Colonic mucosa (tissue), 4 donors: ENCODE measurements at regions not wholly inside any gene's neighbourhood (a gene's known extent, or its start where the extent isn't known, plus 50 kb on each side); places are given as distances from the start of the nearest gene placed in this dataset.

Experiments used
- DNase-seq: peaks from one replicate; pipeline ENCODE4 v3.0.0-alpha.2; 2020
- H3K27ac ChIP-seq: fragments of 200-600 bp; one replicate; pipeline ENCODE4 v1.8.0; 2021
- H3K27me3 ChIP-seq: fragments of 200-600 bp; one replicate; pipeline ENCODE4 v1.8.0; 2021
- H3K36me3 ChIP-seq: fragments of 200-600 bp; one replicate; pipeline ENCODE4 v1.8.0; 2021
- H3K4me1 ChIP-seq: fragments of 200-600 bp; one replicate; pipeline ENCODE4 v1.8.0; 2021; ENCODE audit warnings: mild to moderate bottlenecking
- H3K4me3 ChIP-seq: fragments of 200-600 bp; one replicate; pipeline ENCODE4 v1.8.0; 2021
- H3K9ac ChIP-seq, 2 donors: one replicate each; pipeline ENCODE4 v1.7.0; 2013; ENCODE audit warnings: control low read depth in 2 of 2, low read depth in 2 of 2, low read length in 2 of 2
- H3K9me3 ChIP-seq: fragments of 200-600 bp; one replicate; pipeline ENCODE4 v1.8.0; 2021
- intact Hi-C: fragments of 100-400 bp; cut with DNase I; formaldehyde crosslinking; loops from one replicate; pipeline ENCODE4 v1.14.1; 2022
- TF ChIP-seq, protein P1 (sequence below): fragments of 200-600 bp; IDR thresholded peaks from one replicate; pipeline ENCODE4 v1.8.0; 2022; ENCODE audit warnings: antibody characterized with exemption, mild to moderate bottlenecking
- donor health status: healthy.
- donor health status: DM: no; HTN: no; CAD: no.
- donor health status: DM: no; HTN: no; CAD: no.

DNA sequence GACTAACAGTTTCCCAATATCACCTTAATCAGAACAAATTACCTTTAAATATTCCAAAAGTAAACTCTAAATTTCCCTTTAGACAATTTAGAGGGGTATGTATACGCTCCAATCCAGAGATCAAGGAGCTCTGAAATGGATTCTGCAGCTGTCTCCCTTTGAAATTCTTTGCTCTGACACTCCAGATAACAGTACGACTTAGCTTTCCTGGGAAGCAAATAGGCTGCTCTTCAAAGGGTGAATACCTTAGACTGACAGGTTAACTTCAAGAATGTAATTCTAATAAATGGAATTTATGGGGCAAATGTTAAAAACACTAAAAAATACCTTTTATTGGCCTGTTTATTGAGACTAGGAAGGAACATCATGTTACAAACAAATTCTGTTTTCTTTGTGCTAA lies 357.2 kb downstream of the USP25 start:
- TF ChIP-seq, protein P1, sequence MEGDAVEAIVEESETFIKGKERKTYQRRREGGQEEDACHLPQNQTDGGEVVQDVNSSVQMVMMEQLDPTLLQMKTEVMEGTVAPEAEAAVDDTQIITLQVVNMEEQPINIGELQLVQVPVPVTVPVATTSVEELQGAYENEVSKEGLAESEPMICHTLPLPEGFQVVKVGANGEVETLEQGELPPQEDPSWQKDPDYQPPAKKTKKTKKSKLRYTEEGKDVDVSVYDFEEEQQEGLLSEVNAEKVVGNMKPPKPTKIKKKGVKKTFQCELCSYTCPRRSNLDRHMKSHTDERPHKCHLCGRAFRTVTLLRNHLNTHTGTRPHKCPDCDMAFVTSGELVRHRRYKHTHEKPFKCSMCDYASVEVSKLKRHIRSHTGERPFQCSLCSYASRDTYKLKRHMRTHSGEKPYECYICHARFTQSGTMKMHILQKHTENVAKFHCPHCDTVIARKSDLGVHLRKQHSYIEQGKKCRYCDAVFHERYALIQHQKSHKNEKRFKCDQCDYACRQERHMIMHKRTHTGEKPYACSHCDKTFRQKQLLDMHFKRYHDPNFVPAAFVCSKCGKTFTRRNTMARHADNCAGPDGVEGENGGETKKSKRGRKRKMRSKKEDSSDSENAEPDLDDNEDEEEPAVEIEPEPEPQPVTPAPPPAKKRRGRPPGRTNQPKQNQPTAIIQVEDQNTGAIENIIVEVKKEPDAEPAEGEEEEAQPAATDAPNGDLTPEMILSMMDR, result no peak
- Histone ChIP-seq H3K9ac (no peak overlapping the region), H3K27ac (no peak overlapping the region), H3K4me3 (no peak overlapping the region), H3K9me3 (no peaks in the 10 kb centered on the region), H3K36me3 (no peaks in the 10 kb centered on the region), H3K27me3 (no peaks in the 10 kb centered on the region), H3K4me1 (no peaks in the 10 kb centered on the region)
- intact Hi-C loops, result no loop called here
- no peak for DNase-seq

DNA sequence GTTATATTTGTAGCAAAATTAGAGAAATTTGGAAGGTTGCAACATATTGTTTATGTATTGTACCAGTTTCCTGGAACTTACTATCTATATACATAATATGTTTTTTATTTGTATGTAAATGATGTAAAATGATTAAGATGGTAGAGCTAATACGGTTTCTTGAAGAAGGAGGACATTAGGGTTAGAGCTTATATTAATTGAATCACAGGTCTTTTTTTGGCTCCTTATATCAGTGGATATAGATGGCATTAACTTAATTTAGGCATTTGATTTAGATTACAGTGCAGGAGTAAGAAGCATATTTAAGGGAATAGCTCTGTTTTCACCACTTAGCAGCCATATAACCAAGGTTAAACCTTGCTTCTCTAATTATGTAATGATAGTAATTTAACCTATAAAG lies 357.7 kb downstream of the USP25 start:
- H3K27me3 ChIP-seq, result no peaks in the 10 kb centered on the region
- TF ChIP-seq, protein P1, result no peak
- intact Hi-C loops, result no loop called here
- no peak for DNase-seq
- H3K4me3 ChIP-seq, result no peak overlapping the region
- no peaks in the 10 kb centered on the region for H3K4me1 ChIP-seq
- H3K27ac ChIP-seq, result no peak overlapping the region
- no peaks in the 10 kb centered on the region for H3K9me3 ChIP-seq
- no peak overlapping the region for H3K9ac ChIP-seq
- no peaks in the 10 kb centered on the region for H3K36me3 ChIP-seq

DNA sequence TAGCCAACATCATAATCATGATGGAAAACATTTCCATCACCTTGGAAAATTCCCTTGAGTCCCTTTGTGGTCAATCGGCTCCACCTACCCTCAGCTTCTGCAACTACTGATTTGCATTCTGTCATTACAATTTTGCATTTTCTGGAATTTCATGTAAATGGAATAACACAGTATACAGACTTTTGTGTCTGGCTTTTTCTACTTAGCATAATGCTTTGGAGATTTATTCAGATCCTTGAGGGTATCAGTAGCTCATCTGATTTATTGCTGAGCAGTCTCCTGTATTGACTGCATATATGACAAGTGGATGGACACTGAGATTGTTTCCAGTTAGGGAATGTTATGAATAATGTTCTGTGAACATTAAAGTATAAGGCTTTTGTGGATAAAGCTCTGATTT lies 358.3 kb downstream of the USP25 start:
- Histone ChIP-seq H3K36me3 (no peaks in the 10 kb centered on the region), H3K9me3 (no peaks in the 10 kb centered on the region), H3K27ac (no peak overlapping the region), H3K27me3 (no peaks in the 10 kb centered on the region), H3K4me1 (no peaks in the 10 kb centered on the region), H3K9ac (no peak overlapping the region), H3K4me3 (no peak overlapping the region)
- intact Hi-C loops, result no loop called here
- TF ChIP-seq, protein P1, result no peak
- DNase-seq, result no peak

DNA sequence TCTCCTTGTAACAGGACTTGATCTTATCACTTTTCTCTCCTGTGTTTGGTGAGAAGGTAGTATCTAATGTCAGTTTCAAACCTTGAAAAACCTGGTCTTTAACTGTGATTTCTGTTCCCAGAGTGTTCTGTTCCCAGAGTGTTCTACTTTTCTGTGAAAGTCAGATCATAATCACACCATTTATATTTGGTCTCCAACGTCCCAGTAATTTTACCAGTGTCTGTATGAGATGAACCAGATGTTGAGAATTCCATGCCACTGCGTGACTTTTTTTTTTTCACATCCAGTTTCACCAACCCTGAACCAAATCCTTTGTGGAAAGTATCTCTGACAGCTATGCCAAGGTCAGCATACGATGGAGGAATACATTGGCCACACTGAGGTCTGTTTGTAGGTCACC lies 365.2 kb downstream of the USP25 start:
- Histone ChIP-seq H3K4me3 (no peak overlapping the region), H3K36me3 (no peaks in the 10 kb centered on the region), H3K4me1 (no peaks in the 10 kb centered on the region), H3K27me3 (no peaks in the 10 kb centered on the region), H3K9ac (no peak overlapping the region), H3K9me3 (no peaks in the 10 kb centered on the region), H3K27ac (no peak overlapping the region)
- intact Hi-C loops, result no loop called here
- DNase-seq, result no peak
- TF ChIP-seq, protein P1, result no peak

DNA sequence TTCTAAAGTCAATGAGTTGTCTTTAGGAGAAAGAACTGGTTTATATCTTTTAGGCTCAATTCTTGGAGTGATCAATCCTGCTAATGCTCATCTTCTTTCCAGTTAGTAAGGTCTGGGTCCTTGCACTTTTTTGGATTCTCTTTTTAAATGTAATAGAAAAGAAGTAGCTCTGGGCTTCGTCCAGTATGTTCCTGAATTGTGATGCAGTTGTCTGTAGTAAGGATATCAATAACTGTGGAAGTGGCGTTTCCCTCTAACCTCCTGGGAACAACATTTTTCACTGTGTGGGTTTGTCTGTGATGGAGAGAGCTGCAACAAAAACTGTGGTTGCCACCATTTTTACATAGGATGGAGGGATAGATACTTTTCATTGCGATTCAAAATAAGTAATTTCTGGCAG lies 367.2 kb downstream of the USP25 start:
- Histone ChIP-seq H3K4me1 (no peaks in the 10 kb centered on the region), H3K9me3 (no peaks in the 10 kb centered on the region), H3K36me3 (no peaks in the 10 kb centered on the region), H3K4me3 (no peak overlapping the region), H3K27me3 (no peaks in the 10 kb centered on the region), H3K9ac (no peak overlapping the region), H3K27ac (no peak overlapping the region)
- TF ChIP-seq, protein P1, result no peak
- no peak for DNase-seq
- intact Hi-C loops, result no loop called here

DNA sequence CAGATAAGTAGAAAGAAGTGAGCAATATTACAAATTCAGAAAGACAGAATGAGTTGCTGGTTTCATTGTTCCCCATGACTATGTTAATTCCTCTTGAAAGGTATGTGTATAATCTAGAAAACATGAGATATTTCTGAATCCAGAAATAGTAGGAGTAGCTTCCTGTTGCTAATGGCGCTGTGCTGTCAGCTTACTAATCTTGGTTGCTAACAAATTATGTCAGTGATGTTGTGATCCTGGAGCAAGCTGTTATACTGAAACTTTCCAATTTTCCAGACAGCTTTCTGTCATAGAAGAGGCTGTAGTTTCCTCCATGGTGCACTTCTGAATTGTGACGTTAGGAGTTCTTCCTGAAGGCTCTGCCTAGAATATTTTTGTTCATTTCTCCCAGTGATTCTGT lies 372.3 kb downstream of the USP25 start:
- H3K36me3 ChIP-seq, result no peaks in the 10 kb centered on the region
- no peaks in the 10 kb centered on the region for H3K9me3 ChIP-seq
- TF ChIP-seq, protein P1, result no peak
- no peak for DNase-seq
- H3K4me1 ChIP-seq, result no peaks in the 10 kb centered on the region
- H3K27ac ChIP-seq, result no peak overlapping the region
- no peaks in the 10 kb centered on the region for H3K27me3 ChIP-seq
- intact Hi-C loops, result no loop called here
- no peak overlapping the region for H3K9ac ChIP-seq
- no peak overlapping the region for H3K4me3 ChIP-seq
